ENCODE measurements at regions not wholly inside any gene's neighbourhood (a gene's known extent, or its start where the extent isn't known, plus 50 kb on each side); places are given as distances from the start of the nearest gene placed in this dataset.

DNA sequence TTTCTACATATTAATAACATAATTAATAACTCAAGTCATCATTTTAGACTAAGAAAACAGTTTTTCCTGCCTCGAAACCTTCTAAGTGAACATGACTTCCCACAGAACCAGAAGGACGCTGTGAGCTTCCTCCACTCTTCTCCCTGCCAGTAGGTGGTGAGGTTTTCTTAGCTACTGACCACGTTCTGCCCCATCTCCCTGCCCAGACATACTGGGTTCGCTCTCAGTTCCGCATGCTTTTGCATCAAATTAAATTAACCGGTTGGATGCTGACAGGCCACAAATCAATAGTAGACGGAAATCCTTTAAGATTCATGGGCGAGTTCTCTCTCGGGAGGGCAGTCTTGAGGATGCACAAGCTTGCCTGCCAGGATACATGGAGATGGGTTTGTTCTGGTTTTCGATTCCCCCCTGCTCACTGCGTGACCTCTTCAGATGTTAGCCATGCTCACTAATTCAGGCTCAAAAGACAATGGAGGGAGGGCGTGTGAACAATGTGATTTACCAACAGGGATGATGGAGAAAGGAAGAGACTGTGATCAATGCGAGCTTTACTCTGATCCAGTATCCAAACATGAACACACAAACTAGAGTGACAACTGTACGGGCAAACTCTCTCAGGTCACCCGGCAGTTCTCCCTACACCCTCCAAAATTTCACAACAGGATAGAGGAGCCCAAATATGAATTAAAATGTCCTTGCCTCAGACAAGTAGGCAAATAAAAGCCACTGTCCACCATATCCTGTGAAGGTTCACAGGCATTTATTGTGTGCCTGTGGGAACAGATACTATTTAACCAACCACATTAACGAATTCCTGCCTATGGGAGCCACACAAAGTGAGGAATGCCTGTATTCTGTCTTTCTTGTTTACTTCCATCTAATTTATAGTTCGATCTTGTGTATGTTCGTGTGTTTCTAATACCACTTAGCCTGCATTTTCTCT is 375.7 kb downstream of the EIPR1 start:
- TF ChIP-seq, protein P1, sequence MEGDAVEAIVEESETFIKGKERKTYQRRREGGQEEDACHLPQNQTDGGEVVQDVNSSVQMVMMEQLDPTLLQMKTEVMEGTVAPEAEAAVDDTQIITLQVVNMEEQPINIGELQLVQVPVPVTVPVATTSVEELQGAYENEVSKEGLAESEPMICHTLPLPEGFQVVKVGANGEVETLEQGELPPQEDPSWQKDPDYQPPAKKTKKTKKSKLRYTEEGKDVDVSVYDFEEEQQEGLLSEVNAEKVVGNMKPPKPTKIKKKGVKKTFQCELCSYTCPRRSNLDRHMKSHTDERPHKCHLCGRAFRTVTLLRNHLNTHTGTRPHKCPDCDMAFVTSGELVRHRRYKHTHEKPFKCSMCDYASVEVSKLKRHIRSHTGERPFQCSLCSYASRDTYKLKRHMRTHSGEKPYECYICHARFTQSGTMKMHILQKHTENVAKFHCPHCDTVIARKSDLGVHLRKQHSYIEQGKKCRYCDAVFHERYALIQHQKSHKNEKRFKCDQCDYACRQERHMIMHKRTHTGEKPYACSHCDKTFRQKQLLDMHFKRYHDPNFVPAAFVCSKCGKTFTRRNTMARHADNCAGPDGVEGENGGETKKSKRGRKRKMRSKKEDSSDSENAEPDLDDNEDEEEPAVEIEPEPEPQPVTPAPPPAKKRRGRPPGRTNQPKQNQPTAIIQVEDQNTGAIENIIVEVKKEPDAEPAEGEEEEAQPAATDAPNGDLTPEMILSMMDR (conservative IDR thresholded peaks at IDR 0.05 in 1 of 2, IDR thresholded peaks at IDR 0.05 in 1 of 2; ENCODE audit: low read depth in 1 of 2, low read length in 2 of 2): no peak
- no peak for TF ChIP-seq EZH2 (IDR thresholded peaks at IDR 0.05; ENCODE audit: low read length, missing control alignments)

Data from fibroblast of lung (primary cell).